ENCODE measurements at regions not wholly inside any gene's neighbourhood (a gene's known extent, or its start where the extent isn't known, plus 50 kb on each side); places are given as distances from the start of the nearest gene placed in this dataset.

- TF ChIP-seq, protein P1, sequence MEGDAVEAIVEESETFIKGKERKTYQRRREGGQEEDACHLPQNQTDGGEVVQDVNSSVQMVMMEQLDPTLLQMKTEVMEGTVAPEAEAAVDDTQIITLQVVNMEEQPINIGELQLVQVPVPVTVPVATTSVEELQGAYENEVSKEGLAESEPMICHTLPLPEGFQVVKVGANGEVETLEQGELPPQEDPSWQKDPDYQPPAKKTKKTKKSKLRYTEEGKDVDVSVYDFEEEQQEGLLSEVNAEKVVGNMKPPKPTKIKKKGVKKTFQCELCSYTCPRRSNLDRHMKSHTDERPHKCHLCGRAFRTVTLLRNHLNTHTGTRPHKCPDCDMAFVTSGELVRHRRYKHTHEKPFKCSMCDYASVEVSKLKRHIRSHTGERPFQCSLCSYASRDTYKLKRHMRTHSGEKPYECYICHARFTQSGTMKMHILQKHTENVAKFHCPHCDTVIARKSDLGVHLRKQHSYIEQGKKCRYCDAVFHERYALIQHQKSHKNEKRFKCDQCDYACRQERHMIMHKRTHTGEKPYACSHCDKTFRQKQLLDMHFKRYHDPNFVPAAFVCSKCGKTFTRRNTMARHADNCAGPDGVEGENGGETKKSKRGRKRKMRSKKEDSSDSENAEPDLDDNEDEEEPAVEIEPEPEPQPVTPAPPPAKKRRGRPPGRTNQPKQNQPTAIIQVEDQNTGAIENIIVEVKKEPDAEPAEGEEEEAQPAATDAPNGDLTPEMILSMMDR (IDR thresholded peaks at IDR 0.05; ENCODE audit: poor library complexity): no peak
- TF ChIP-seq EZH2phosphoT487 (IDR thresholded peaks at IDR 0.05; ENCODE audit: low read depth, severe bottlenecking, unreplicated experiment) (no peak), EZH2 (IDR thresholded peaks at IDR 0.05; ENCODE audit: borderline replicate concordance) (no peak)
Measured at GRCh38 chr9:115543511-115543910, 425.6 kb upstream of the TNC start.
